WTC11 (cell line): ENCODE measurements at regions not wholly inside any gene's neighbourhood (a gene's known extent, or its start where the extent isn't known, plus 50 kb on each side); places are given as distances from the start of the nearest gene placed in this dataset.

Source experiments
- CREB1 ChIP-seq: sonication (generic); formaldehyde crosslinking; IDR thresholded peaks from 2 replicates; pipeline ENCODE4 v1.8.0; 2023; ENCODE audit warnings: mild to moderate bottlenecking, missing genetic modification reagents
- ETV6 ChIP-seq: sonication (generic); formaldehyde crosslinking; IDR thresholded peaks from 2 replicates; pipeline ENCODE4 v1.8.1; 2022; ENCODE audit warnings: mild to moderate bottlenecking, missing genetic modification reagents
- NR1H2 ChIP-seq: sonication (generic); formaldehyde crosslinking; IDR thresholded peaks from 2 replicates; pipeline ENCODE4 v1.9.0; 2021; ENCODE audit warnings: mild to moderate bottlenecking, moderate library complexity, missing genetic modification reagents
- SP1 ChIP-seq: sonication (generic); formaldehyde crosslinking; conservative IDR thresholded peaks from 2 replicates; pipeline ENCODE4 v1.8.1; 2022; ENCODE audit warnings: missing genetic modification reagents
- TF ChIP-seq, protein P1 (sequence below): sonication (generic); formaldehyde crosslinking; IDR thresholded peaks from 2 replicates; pipeline ENCODE4 v1.8.1; 2022; ENCODE audit warnings: low read depth, missing genetic modification reagents, borderline replicate concordance
- TF ChIP-seq, protein P2 (sequence below): fragments of 200-600 bp; IDR thresholded peaks from 2 replicates; pipeline ENCODE4 v1.8.0; 2022; ENCODE audit warnings: antibody characterized with exemption
- TF ChIP-seq, protein P3 (sequence below): sonication (generic); formaldehyde crosslinking; IDR thresholded peaks from 2 replicates; pipeline ENCODE4 v1.8.0; 2022; ENCODE audit warnings: mild to moderate bottlenecking, missing genetic modification reagents

DNA sequence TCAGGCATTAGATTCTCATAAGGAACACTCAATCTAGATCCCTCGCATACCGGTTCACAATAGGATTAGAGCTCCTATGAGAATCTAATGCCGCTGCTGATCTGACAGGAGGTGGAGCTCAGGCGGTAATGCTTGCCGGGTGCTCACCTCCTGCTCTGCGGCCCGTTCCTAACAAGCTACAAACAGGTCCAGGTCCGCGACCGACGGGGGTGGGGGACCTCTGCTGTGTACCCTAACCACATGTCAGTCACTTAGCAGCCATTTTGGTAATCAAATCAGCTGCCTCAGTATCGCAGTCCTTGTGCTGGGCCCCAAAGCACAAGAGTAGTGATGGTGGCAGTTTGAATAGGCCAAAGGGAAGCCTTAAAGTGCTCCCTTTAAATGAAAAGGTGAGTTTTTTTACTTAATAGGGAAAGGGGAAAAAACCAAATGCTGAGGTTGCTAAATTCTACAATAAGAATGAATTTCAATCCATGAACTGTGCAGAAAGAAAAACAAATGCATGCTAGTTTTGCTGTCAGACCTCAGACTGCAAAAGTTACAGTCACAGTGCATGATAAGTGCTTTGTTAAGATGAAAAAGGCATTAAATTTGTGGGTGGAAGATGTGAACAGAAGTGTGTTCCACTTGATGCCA is 67.0 kb upstream of the TNPO1 start:
- TF ChIP-seq NR1H2 (no peak), SP1 (CRISPR knock-in tag) (no peak), ETV6 (CRISPR knock-in tag) (no peak), CREB1 (CRISPR knock-in tag) (no peak)
- TF ChIP-seq, protein P1, sequence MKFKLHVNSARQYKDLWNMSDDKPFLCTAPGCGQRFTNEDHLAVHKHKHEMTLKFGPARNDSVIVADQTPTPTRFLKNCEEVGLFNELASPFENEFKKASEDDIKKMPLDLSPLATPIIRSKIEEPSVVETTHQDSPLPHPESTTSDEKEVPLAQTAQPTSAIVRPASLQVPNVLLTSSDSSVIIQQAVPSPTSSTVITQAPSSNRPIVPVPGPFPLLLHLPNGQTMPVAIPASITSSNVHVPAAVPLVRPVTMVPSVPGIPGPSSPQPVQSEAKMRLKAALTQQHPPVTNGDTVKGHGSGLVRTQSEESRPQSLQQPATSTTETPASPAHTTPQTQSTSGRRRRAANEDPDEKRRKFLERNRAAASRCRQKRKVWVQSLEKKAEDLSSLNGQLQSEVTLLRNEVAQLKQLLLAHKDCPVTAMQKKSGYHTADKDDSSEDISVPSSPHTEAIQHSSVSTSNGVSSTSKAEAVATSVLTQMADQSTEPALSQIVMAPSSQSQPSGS (CRISPR knock-in tag) = no peak
- TF ChIP-seq, protein P2, sequence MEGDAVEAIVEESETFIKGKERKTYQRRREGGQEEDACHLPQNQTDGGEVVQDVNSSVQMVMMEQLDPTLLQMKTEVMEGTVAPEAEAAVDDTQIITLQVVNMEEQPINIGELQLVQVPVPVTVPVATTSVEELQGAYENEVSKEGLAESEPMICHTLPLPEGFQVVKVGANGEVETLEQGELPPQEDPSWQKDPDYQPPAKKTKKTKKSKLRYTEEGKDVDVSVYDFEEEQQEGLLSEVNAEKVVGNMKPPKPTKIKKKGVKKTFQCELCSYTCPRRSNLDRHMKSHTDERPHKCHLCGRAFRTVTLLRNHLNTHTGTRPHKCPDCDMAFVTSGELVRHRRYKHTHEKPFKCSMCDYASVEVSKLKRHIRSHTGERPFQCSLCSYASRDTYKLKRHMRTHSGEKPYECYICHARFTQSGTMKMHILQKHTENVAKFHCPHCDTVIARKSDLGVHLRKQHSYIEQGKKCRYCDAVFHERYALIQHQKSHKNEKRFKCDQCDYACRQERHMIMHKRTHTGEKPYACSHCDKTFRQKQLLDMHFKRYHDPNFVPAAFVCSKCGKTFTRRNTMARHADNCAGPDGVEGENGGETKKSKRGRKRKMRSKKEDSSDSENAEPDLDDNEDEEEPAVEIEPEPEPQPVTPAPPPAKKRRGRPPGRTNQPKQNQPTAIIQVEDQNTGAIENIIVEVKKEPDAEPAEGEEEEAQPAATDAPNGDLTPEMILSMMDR = no peak
- TF ChIP-seq, protein P3, sequence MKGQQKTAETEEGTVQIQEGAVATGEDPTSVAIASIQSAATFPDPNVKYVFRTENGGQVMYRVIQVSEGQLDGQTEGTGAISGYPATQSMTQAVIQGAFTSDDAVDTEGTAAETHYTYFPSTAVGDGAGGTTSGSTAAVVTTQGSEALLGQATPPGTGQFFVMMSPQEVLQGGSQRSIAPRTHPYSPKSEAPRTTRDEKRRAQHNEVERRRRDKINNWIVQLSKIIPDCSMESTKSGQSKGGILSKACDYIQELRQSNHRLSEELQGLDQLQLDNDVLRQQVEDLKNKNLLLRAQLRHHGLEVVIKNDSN = no peak
